HG03095 (cell line): ENCODE measurements at regions not wholly inside any gene's neighbourhood (a gene's known extent, or its start where the extent isn't known, plus 50 kb on each side); places are given as distances from the start of the nearest gene placed in this dataset.

ENCODE experiments used
- ATAC-seq: cut with Tn5 transposase; IDR thresholded peaks from one replicate; pipeline ENCODE4 v1.9.1; 2021; ENCODE audit warnings: moderate library complexity; ENCODE audit not compliant: unreplicated experiment

- no peak for ATAC-seq
Observed at GRCh38 chr7:81648716-81649115, 121.1 kb downstream of the HGF start.

GRCh38 chr7:81645435-81645834 is 124.4 kb downstream of the HGF start:
- no peak for ATAC-seq

- no peak for ATAC-seq
Observed at GRCh38 chr7:81641873-81642272, 128.0 kb downstream of the HGF start.

- no peak for ATAC-seq
Observed at GRCh38 chr7:81638198-81638597, 131.6 kb downstream of the HGF start.

- ATAC-seq: no peak
Observed at GRCh38 chr7:81637534-81637933, 132.3 kb downstream of the HGF start.

GRCh38 chr7:81632418-81632817 is 137.4 kb downstream of the HGF start:
- no peak for ATAC-seq

GRCh38 chr7:81630600-81630999 is 139.2 kb downstream of the HGF start:
- no peak for ATAC-seq

GRCh38 chr7:81629702-81630101 is 140.1 kb downstream of the HGF start:
- ATAC-seq: no peak

- ATAC-seq: no peak
Observed at GRCh38 chr7:81628951-81629350, 140.9 kb downstream of the HGF start.

GRCh38 chr7:81627536-81628287 is 142.1 kb downstream of the HGF start:
- no peak for ATAC-seq

- ATAC-seq: no peak
Observed at GRCh38 chr7:81626008-81626407, 143.8 kb downstream of the HGF start.

GRCh38 chr7:81624650-81625631 is 144.9 kb downstream of the HGF start:
- no peak for ATAC-seq

GRCh38 chr7:81624021-81624592 is 145.7 kb downstream of the HGF start:
- ATAC-seq: no peak

- no peak for ATAC-seq
Observed at GRCh38 chr7:81623251-81623855, 146.5 kb downstream of the HGF start.

- no peak for ATAC-seq
Observed at GRCh38 chr7:81621893-81622292, 148.0 kb downstream of the HGF start.

GRCh38 chr7:81618396-81619014 is 151.3 kb downstream of the HGF start:
- no peak for ATAC-seq

- peak; percentile 54 for ATAC-seq
Observed at GRCh38 chr7:81616951-81617350, 152.9 kb downstream of the HGF start.

- ATAC-seq: no peak
Observed at GRCh38 chr7:81611805-81612204, 158.0 kb downstream of the HGF start.

GRCh38 chr7:81611040-81611439 is 158.8 kb downstream of the HGF start:
- no peak for ATAC-seq

GRCh38 chr7:81608748-81609382 is 161.0 kb downstream of the HGF start:
- ATAC-seq: no peak
